Stomach smooth muscle (tissue), 2 donors: ENCODE measurements at regions not wholly inside any gene's neighbourhood (a gene's known extent, or its start where the extent isn't known, plus 50 kb on each side); places are given as distances from the start of the nearest gene placed in this dataset.

ENCODE experiments used
- H3K27ac ChIP-seq: one replicate; pipeline ENCODE4 v1.7.0; 2013; ENCODE audit warnings: mild to moderate bottlenecking, low read length, inconsistent platforms
- H3K27me3 ChIP-seq, 2 donors: one replicate each; pipeline ENCODE4 v1.7.0; 2013; ENCODE audit warnings: low read length in 2 of 2; ENCODE audit not compliant: insufficient read depth in 2 of 2, control insufficient read depth in 1 of 2
- H3K36me3 ChIP-seq, 2 donors: one replicate each; pipeline ENCODE4 v1.7.0; 2013; ENCODE audit warnings: low read length in 2 of 2; ENCODE audit not compliant: control insufficient read depth in 2 of 2, insufficient read depth in 2 of 2
- H3K4me1 ChIP-seq: one replicate; pipeline ENCODE4 v1.7.0; 2013; ENCODE audit warnings: low read length; ENCODE audit not compliant: control insufficient read depth, insufficient read depth
- H3K4me3 ChIP-seq, 2 donors: one replicate each; pipeline ENCODE4 v1.7.0; 2013; ENCODE audit warnings: low read length in 2 of 2
- H3K9ac ChIP-seq, 2 donors: one replicate each; pipeline ENCODE4 v1.7.0; 2013; ENCODE audit warnings: low read length in 2 of 2, mild to moderate bottlenecking in 1 of 2
- H3K9me3 ChIP-seq, 2 donors: one replicate each; pipeline ENCODE4 v1.7.0; 2013; ENCODE audit warnings: low read length in 2 of 2; ENCODE audit not compliant: control insufficient read depth in 2 of 2
- donor health status: healthy.
- donor health status: Pancreatic carcinoma.

- Histone ChIP-seq H3K9ac (no peak overlapping the region), H3K36me3 (no peaks in the 10 kb centered on the region), H3K27ac (no peak overlapping the region), H3K4me3 (no peak overlapping the region), H3K4me1 (no peaks in the 10 kb centered on the region), H3K27me3 (no peaks in the 10 kb centered on the region), H3K9me3 (no peaks in the 10 kb centered on the region)
Observed at GRCh38 chr6:119978274-119978889, 628.8 kb upstream of the MAN1A1 start.

GRCh38 chr6:119974430-119975159, 625.0 kb upstream of the MAN1A1 start:
- Histone ChIP-seq H3K36me3 (no peaks in the 10 kb centered on the region), H3K9ac (no peak overlapping the region), H3K27me3 (no peaks in the 10 kb centered on the region), H3K9me3 (no peaks in the 10 kb centered on the region), H3K27ac (no peak overlapping the region), H3K4me1 (no peaks in the 10 kb centered on the region), H3K4me3 (no peak overlapping the region)

- Histone ChIP-seq H3K9me3 (no peaks in the 10 kb centered on the region), H3K9ac (no peak overlapping the region), H3K4me1 (no peaks in the 10 kb centered on the region), H3K4me3 (no peak overlapping the region), H3K27me3 (no peaks in the 10 kb centered on the region), H3K27ac (no peak overlapping the region), H3K36me3 (no peaks in the 10 kb centered on the region)
Observed at GRCh38 chr6:119966484-119966883, 616.9 kb upstream of the MAN1A1 start.

GRCh38 chr6:119965900-119966299, 616.3 kb upstream of the MAN1A1 start:
- Histone ChIP-seq H3K9ac (no peak overlapping the region), H3K4me1 (no peaks in the 10 kb centered on the region), H3K4me3 (no peak overlapping the region), H3K27me3 (no peaks in the 10 kb centered on the region), H3K9me3 (no peaks in the 10 kb centered on the region), H3K27ac (no peak overlapping the region), H3K36me3 (no peaks in the 10 kb centered on the region)

GRCh38 chr6:119965008-119965407, 615.4 kb upstream of the MAN1A1 start:
- H3K27me3 ChIP-seq, result no peaks in the 10 kb centered on the region
- H3K4me1 ChIP-seq, result no peaks in the 10 kb centered on the region
- H3K4me3 ChIP-seq, result no peak overlapping the region
- no peaks in the 10 kb centered on the region for H3K36me3 ChIP-seq
- no peak overlapping the region for H3K9ac ChIP-seq
- H3K27ac ChIP-seq, result no peak overlapping the region
- no peaks in the 10 kb centered on the region for H3K9me3 ChIP-seq

- Histone ChIP-seq H3K27ac (no peak overlapping the region), H3K9ac (no peak overlapping the region), H3K4me3 (no peak overlapping the region), H3K9me3 (no peaks in the 10 kb centered on the region), H3K27me3 (no peaks in the 10 kb centered on the region), H3K4me1 (no peaks in the 10 kb centered on the region), H3K36me3 (no peaks in the 10 kb centered on the region)
Observed at GRCh38 chr6:119962505-119962904, 612.9 kb upstream of the MAN1A1 start.

GRCh38 chr6:119961450-119961849, 611.9 kb upstream of the MAN1A1 start:
- Histone ChIP-seq H3K36me3 (no peaks in the 10 kb centered on the region), H3K9me3 (no peaks in the 10 kb centered on the region), H3K4me1 (no peaks in the 10 kb centered on the region), H3K4me3 (no peak overlapping the region), H3K9ac (no peak overlapping the region), H3K27me3 (no peaks in the 10 kb centered on the region), H3K27ac (no peak overlapping the region)

GRCh38 chr6:119960456-119960855, 610.9 kb upstream of the MAN1A1 start:
- no peak overlapping the region for H3K4me3 ChIP-seq
- H3K9me3 ChIP-seq, result no peaks in the 10 kb centered on the region
- H3K9ac ChIP-seq, result no peak overlapping the region
- no peaks in the 10 kb centered on the region for H3K27me3 ChIP-seq
- H3K4me1 ChIP-seq, result no peaks in the 10 kb centered on the region
- H3K36me3 ChIP-seq, result no peaks in the 10 kb centered on the region
- H3K27ac ChIP-seq, result no peak overlapping the region

- Histone ChIP-seq H3K9ac (no peak overlapping the region), H3K4me1 (no peaks in the 10 kb centered on the region), H3K27ac (no peak overlapping the region), H3K36me3 (no peaks in the 10 kb centered on the region), H3K9me3 (no peaks in the 10 kb centered on the region), H3K27me3 (no peaks in the 10 kb centered on the region), H3K4me3 (no peak overlapping the region)
Observed at GRCh38 chr6:119960036-119960435, 610.5 kb upstream of the MAN1A1 start.

- H3K9ac ChIP-seq, result no peak overlapping the region
- no peak overlapping the region for H3K4me3 ChIP-seq
- H3K27me3 ChIP-seq, result no peaks in the 10 kb centered on the region
- no peaks in the 10 kb centered on the region for H3K9me3 ChIP-seq
- H3K27ac ChIP-seq, result no peak overlapping the region
- H3K36me3 ChIP-seq, result no peaks in the 10 kb centered on the region
- no peaks in the 10 kb centered on the region for H3K4me1 ChIP-seq
Observed at GRCh38 chr6:119957195-119957594, 607.6 kb upstream of the MAN1A1 start.

GRCh38 chr6:119952696-119953095, 603.1 kb upstream of the MAN1A1 start:
- Histone ChIP-seq H3K9ac (no peak overlapping the region), H3K4me1 (no peaks in the 10 kb centered on the region), H3K36me3 (no peaks in the 10 kb centered on the region), H3K4me3 (no peak overlapping the region), H3K27ac (no peak overlapping the region), H3K27me3 (no peaks in the 10 kb centered on the region), H3K9me3 (peaks cover 0 to 3% of the 10 kb centered on the region in 2 donors)
